RWPE2 (cell line): ENCODE measurements at regions not wholly inside any gene's neighbourhood (a gene's known extent, or its start where the extent isn't known, plus 50 kb on each side); places are given as distances from the start of the nearest gene placed in this dataset.

Experiments
- ATAC-seq: fragments of 200-7000 bp; cut with Tn5 transposase; 3 replicates; pipeline ENCODE4 v1.9.1; 2021; ENCODE audit warnings: low read depth
- DNase-seq: peaks from one replicate; pipeline ENCODE4 v3.0.0-alpha.2; 2020; ENCODE audit warnings: low spot score
- H3K27ac ChIP-seq: fragments of 450-650 bp; 2 replicates; pipeline ENCODE4 v1.5.1; 2017; ENCODE audit warnings: mild to moderate bottlenecking; ENCODE audit not compliant: poor library complexity, severe bottlenecking
- H3K27me3 ChIP-seq: fragments of 250-450 bp; sonication (Bioruptor Pico); 2 replicates; pipeline ENCODE4 v1.5.1; 2021; ENCODE audit warnings: mild to moderate bottlenecking, moderate library complexity; ENCODE audit not compliant: insufficient read depth, poor library complexity, severe bottlenecking
- H3K36me3 ChIP-seq: fragments of 250-450 bp; sonication (Bioruptor Pico); 2 replicates; pipeline ENCODE4 v1.5.1; 2020; ENCODE audit warnings: low read depth, mild to moderate bottlenecking, moderate library complexity
- H3K4me1 ChIP-seq: fragments of 250-450 bp; sonication (Bioruptor Pico); 2 replicates; pipeline ENCODE4 v1.5.1; 2021; ENCODE audit warnings: mild to moderate bottlenecking, moderate library complexity; ENCODE audit not compliant: insufficient read depth, poor library complexity, severe bottlenecking
- H3K4me3 ChIP-seq: fragments of 250-450 bp; sonication (Bioruptor Pico); 2 replicates; pipeline ENCODE4 v1.5.1; 2021; ENCODE audit warnings: mild to moderate bottlenecking, moderate library complexity; ENCODE audit not compliant: severe bottlenecking
- H3K9me3 ChIP-seq: fragments of 250-450 bp; sonication (Bioruptor Pico); 2 replicates; pipeline ENCODE4 v1.5.1; 2021; ENCODE audit warnings: mild to moderate bottlenecking, moderate library complexity; ENCODE audit not compliant: severe bottlenecking
- CTCF ChIP-seq: fragments of 450-650 bp; IDR thresholded peaks from one replicate; pipeline ENCODE4 v1.5.1; 2017; ENCODE audit warnings: mild to moderate bottlenecking, moderate library complexity; ENCODE audit not compliant: poor library complexity, severe bottlenecking

GRCh38 chr9:28853477-28853876 is 1280.2 kb upstream of the C9orf72 start:
- TF ChIP-seq CTCF, result no peak
- Histone ChIP-seq H3K4me3 (no peak overlapping the region), H3K36me3 (no peaks in the 10 kb centered on the region), H3K4me1 (no peaks in the 10 kb centered on the region), H3K9me3 (no peaks in the 10 kb centered on the region), H3K27ac (no peak overlapping the region), H3K27me3 (no peaks in the 10 kb centered on the region)
- DNase-seq, result no peak
- no peak for ATAC-seq

GRCh38 chr9:28866951-28867350 is 1293.7 kb upstream of the C9orf72 start:
- H3K27me3 ChIP-seq, result no peaks in the 10 kb centered on the region
- H3K27ac ChIP-seq, result no peak overlapping the region
- no peak for TF ChIP-seq CTCF
- H3K4me3 ChIP-seq, result no peak overlapping the region
- H3K4me1 ChIP-seq, result no peaks in the 10 kb centered on the region
- ATAC-seq (no peak), DNase-seq (no peak)
- no peaks in the 10 kb centered on the region for H3K36me3 ChIP-seq
- H3K9me3 ChIP-seq, result no peaks in the 10 kb centered on the region

- DNase-seq (no peak), ATAC-seq (no peak)
- H3K27ac ChIP-seq, result no peak overlapping the region
- H3K27me3 ChIP-seq, result no peaks in the 10 kb centered on the region
- no peaks in the 10 kb centered on the region for H3K9me3 ChIP-seq
- H3K4me3 ChIP-seq, result no peak overlapping the region
- H3K4me1 ChIP-seq, result no peaks in the 10 kb centered on the region
- no peaks in the 10 kb centered on the region for H3K36me3 ChIP-seq
- no peak for TF ChIP-seq CTCF
These were observed 1295.1 kb upstream of the C9orf72 start for GRCh38 chr9:28868228-28868990.

- no peaks in the 10 kb centered on the region for H3K9me3 ChIP-seq
- no peaks in the 10 kb centered on the region for H3K27me3 ChIP-seq
- no peak overlapping the region for H3K4me3 ChIP-seq
- peaks cover 9% of the 10 kb centered on the region for H3K4me1 ChIP-seq
- TF ChIP-seq CTCF, result no peak
- DNase-seq (no peak), ATAC-seq (no peak)
- no peaks in the 10 kb centered on the region for H3K36me3 ChIP-seq
- H3K27ac ChIP-seq, result no peak overlapping the region
These were observed 1309.2 kb upstream of the C9orf72 start for GRCh38 chr9:28882529-28882928.

- no peaks in the 10 kb centered on the region for H3K36me3 ChIP-seq
- ATAC-seq, result no peak
- DNase-seq, result no peak
- H3K4me1 ChIP-seq, result peaks cover 12% of the 10 kb centered on the region
- H3K4me3 ChIP-seq, result no peak overlapping the region
- no peak for TF ChIP-seq CTCF
- H3K9me3 ChIP-seq, result no peaks in the 10 kb centered on the region
- no peak overlapping the region for H3K27ac ChIP-seq
- H3K27me3 ChIP-seq, result no peaks in the 10 kb centered on the region
These were observed 1310.0 kb upstream of the C9orf72 start for GRCh38 chr9:28883234-28883633.
